ENCODE measurements at regions not wholly inside any gene's neighbourhood (a gene's known extent, or its start where the extent isn't known, plus 50 kb on each side); places are given as distances from the start of the nearest gene placed in this dataset.
A peak's percentile ranks its signal among the peaks of the same experiment; 100 is the strongest.

DNA sequence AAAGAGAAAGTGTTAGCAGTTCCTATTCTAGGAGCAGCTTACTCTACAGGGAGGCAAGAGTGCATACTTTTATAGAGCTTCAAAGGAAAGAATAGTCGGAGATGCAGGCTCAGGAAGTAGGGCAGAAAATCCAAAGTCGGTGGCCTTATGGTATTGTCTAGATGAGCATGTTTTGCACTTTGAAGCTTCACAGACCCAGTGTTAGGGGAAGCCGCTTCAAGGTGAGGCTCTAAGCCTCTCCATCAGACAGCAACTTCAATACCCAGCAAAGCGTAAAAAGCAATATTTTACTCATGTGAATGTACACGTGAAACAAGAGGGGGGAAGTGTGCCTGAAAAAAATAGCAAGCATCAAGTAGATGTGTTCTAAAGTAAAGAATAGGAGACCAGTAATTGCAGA, 125.6 kb upstream of the RASGRP1 start:
- ChIA-PET CTCF (interaction anchor here (0.6 to 1.4 kb wide), 6 partner anchors 9 to 543 kb away, joined by 3 to 8 read pairs (median 7); no protein-coding TSS in a partner anchor), POLR2A (no interaction called here)
- no peaks in the 10 kb centered on the region for H3K36me3 ChIP-seq (ENCODE audit: control insufficient read depth, insufficient read depth, low read length)
- intact Hi-C loops (cut with micrococcal nuclease; ENCODE audit: unreplicated experiment): no loop called here
- Mint-ChIP-seq H3K4me1 (ENCODE audit: low read depth, unreplicated experiment) (peaks cover 15% of the 10 kb centered on the region), H3K4me3 (ENCODE audit: unreplicated experiment) (no peak overlapping the region), H3K36me3 (ENCODE audit: insufficient read depth, unreplicated experiment) (no peaks in the 10 kb centered on the region), H3K27me3 (ENCODE audit: insufficient read depth, unreplicated experiment) (no peaks in the 10 kb centered on the region), H3K27ac (ENCODE audit: unreplicated experiment) (no peak overlapping the region), H3K9me3 (ENCODE audit: unreplicated experiment) (no peaks in the 10 kb centered on the region)
- no TSS peak for BruUV-seq (replicated peaks)
- no peak for DNase-seq
- no peaks in the 10 kb centered on the region for H3K9me3 ChIP-seq
- H3K4me1 ChIP-seq: no peaks in the 10 kb centered on the region
- TF ChIP-seq, protein P1, sequence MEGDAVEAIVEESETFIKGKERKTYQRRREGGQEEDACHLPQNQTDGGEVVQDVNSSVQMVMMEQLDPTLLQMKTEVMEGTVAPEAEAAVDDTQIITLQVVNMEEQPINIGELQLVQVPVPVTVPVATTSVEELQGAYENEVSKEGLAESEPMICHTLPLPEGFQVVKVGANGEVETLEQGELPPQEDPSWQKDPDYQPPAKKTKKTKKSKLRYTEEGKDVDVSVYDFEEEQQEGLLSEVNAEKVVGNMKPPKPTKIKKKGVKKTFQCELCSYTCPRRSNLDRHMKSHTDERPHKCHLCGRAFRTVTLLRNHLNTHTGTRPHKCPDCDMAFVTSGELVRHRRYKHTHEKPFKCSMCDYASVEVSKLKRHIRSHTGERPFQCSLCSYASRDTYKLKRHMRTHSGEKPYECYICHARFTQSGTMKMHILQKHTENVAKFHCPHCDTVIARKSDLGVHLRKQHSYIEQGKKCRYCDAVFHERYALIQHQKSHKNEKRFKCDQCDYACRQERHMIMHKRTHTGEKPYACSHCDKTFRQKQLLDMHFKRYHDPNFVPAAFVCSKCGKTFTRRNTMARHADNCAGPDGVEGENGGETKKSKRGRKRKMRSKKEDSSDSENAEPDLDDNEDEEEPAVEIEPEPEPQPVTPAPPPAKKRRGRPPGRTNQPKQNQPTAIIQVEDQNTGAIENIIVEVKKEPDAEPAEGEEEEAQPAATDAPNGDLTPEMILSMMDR (IDR thresholded peaks at IDR 0.05; ENCODE audit: insufficient read depth in 1 of 2, low read depth in 1 of 2, low read length in 1 of 2, severe bottlenecking in 1 of 2, unreplicated experiment in 1 of 2): no peak
- no peaks in the 10 kb centered on the region for H3K27me3 ChIP-seq (replicated peaks; ENCODE audit: control insufficient read depth, insufficient read depth, low read length)
- no peak overlapping the region for H3K4me3 ChIP-seq (ENCODE audit: low read depth, low read length)

DNA sequence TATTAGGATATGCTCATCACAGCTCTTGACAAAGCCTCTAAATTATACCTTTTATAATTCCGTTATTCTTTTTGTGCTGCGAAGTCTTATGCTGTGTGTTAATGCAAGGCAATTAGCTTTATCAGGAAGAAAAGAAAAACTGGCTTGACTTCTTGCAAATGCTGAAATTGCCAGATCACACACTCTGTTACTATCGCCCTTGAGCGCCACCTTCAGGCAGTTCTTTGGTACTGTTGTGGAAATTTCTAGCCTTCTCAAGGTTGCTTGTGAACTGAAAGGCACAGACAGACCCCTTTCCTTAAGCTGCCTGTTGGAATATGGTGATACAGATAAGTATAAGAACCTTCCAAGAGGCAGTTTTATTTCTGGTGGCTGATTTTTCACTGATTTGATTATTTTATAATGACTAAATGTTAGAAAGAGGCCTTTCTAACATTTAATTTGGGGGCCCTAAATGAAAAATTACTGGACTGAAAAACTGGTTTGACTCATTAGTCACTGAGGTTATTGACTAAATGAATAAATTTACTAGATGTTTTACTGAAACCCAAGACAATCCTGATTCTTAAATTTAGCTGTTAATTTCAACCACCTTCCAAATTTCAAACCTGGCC, 126.2 kb upstream of the RASGRP1 start:
- H3K4me1 Mint-ChIP-seq (ENCODE audit: low read depth, unreplicated experiment): peaks cover 16% of the 10 kb centered on the region
- Histone ChIP-seq H3K9me3 (no peaks in the 10 kb centered on the region), H3K4me3 (ENCODE audit: low read depth, low read length) (no peak overlapping the region), H3K27me3 (replicated peaks; ENCODE audit: control insufficient read depth, insufficient read depth, low read length) (no peaks in the 10 kb centered on the region), H3K4me1 (no peaks in the 10 kb centered on the region), H3K36me3 (ENCODE audit: control insufficient read depth, insufficient read depth, low read length) (no peaks in the 10 kb centered on the region)
- intact Hi-C loops (cut with micrococcal nuclease; ENCODE audit: unreplicated experiment): no loop called here
- H3K9me3 Mint-ChIP-seq (ENCODE audit: unreplicated experiment): no peaks in the 10 kb centered on the region
- CTCF ChIA-PET: interaction anchor here (0.6 to 1.4 kb wide), 6 partner anchors 9 to 542 kb away, joined by 3 to 8 read pairs (median 7); no protein-coding TSS in a partner anchor
- BruUV-seq (replicated peaks): no TSS peak
- peak; percentile 63 to 74 for DNase-seq
- no peaks in the 10 kb centered on the region for H3K36me3 Mint-ChIP-seq (ENCODE audit: insufficient read depth, unreplicated experiment)
- no peaks in the 10 kb centered on the region for H3K27me3 Mint-ChIP-seq (ENCODE audit: insufficient read depth, unreplicated experiment)
- H3K4me3 Mint-ChIP-seq (ENCODE audit: unreplicated experiment): no peak overlapping the region
- POLR2A ChIA-PET: no interaction called here
- TF ChIP-seq, protein P1 (IDR thresholded peaks at IDR 0.05; ENCODE audit: insufficient read depth in 1 of 2, low read depth in 1 of 2, low read length in 1 of 2, severe bottlenecking in 1 of 2, unreplicated experiment in 1 of 2): peak; percentile 73 to 79
- H3K27ac Mint-ChIP-seq (ENCODE audit: unreplicated experiment): no peak overlapping the region

DNA sequence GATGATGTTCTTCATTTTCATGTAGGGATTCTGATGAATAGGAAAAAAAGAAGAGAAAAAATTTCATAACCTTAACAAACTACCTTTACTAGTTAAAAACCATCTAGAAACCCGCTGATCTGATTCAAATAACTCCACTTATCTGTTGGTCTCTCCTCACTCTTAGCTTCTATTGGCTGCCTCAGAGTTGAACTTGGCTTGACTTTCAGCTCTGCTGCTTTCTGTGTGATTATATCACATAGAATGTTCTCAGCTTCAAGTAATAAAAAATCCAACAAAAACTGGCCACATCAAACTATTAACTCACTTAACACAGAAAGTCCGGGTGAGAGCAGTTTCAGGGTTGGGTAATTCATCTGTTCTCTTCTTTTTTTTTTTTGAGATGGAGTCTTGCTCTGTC, 126.8 kb upstream of the RASGRP1 start:
- no peak for DNase-seq
- no peaks in the 10 kb centered on the region for H3K36me3 ChIP-seq (ENCODE audit: control insufficient read depth, insufficient read depth, low read length)
- no TSS peak for BruUV-seq (replicated peaks)
- H3K27me3 ChIP-seq (replicated peaks; ENCODE audit: control insufficient read depth, insufficient read depth, low read length): no peaks in the 10 kb centered on the region
- no peaks in the 10 kb centered on the region for H3K9me3 ChIP-seq
- POLR2A ChIA-PET: interaction anchor here (0.6 kb wide), 1 partner anchor 896 kb away, joined by 3 read pairs; no protein-coding TSS in a partner anchor
- Mint-ChIP-seq H3K4me3 (ENCODE audit: unreplicated experiment) (no peak overlapping the region), H3K36me3 (ENCODE audit: insufficient read depth, unreplicated experiment) (no peaks in the 10 kb centered on the region), H3K9me3 (ENCODE audit: unreplicated experiment) (no peaks in the 10 kb centered on the region), H3K27me3 (ENCODE audit: insufficient read depth, unreplicated experiment) (no peaks in the 10 kb centered on the region), H3K4me1 (ENCODE audit: low read depth, unreplicated experiment) (peaks cover 16% of the 10 kb centered on the region), H3K27ac (ENCODE audit: unreplicated experiment) (no peak overlapping the region)
- no peak overlapping the region for H3K4me3 ChIP-seq (ENCODE audit: low read depth, low read length)
- TF ChIP-seq, protein P1 (IDR thresholded peaks at IDR 0.05; ENCODE audit: insufficient read depth in 1 of 2, low read depth in 1 of 2, low read length in 1 of 2, severe bottlenecking in 1 of 2, unreplicated experiment in 1 of 2): no peak
- CTCF ChIA-PET: interaction anchor here (1.1 to 1.4 kb wide), 2 partner anchors 11 to 186 kb away, joined by 4 to 8 read pairs; no protein-coding TSS in a partner anchor
- H3K4me1 ChIP-seq: no peaks in the 10 kb centered on the region
- intact Hi-C loops (cut with micrococcal nuclease; ENCODE audit: unreplicated experiment): no loop called here

Measured in Caco-2 (cell line).